Tibial artery (tissue), 4 donors: ENCODE measurements at regions not wholly inside any gene's neighbourhood (a gene's known extent, or its start where the extent isn't known, plus 50 kb on each side); places are given as distances from the start of the nearest gene placed in this dataset.

Source experiments
- DNase-seq, 2 donors: peaks; one replicate each; pipeline ENCODE4 v3.0.0-alpha.2; 2019
- H3K27ac ChIP-seq, 2 donors: fragments of 200-600 bp; sonication (generic) in 1 of 2; 1 replicate in 1 of 2; 2 replicates in 1 of 2; pipeline ENCODE4 v1.5.1; 2018 to 2019; ENCODE audit warnings: mild to moderate bottlenecking in 1 of 2
- H3K27me3 ChIP-seq, 2 donors: fragments of 200-600 bp; sonication (generic) in 1 of 2; one replicate each; pipeline versions ENCODE4 v1.5.1 to v1.6.0; 2016 to 2019
- H3K36me3 ChIP-seq, 3 donors: fragments of 200-600 bp; sonication (generic) in 2 of 3; one replicate each; pipeline ENCODE4 v1.5.1; 2016 to 2019; ENCODE audit warnings: mild to moderate bottlenecking in 2 of 3
- H3K4me1 ChIP-seq, 4 donors: fragments of 200-600 bp; sonication (generic) in 2 of 4; 1 replicate in 3 of 4; 2 replicates in 1 of 4; pipeline ENCODE4 v1.5.1; 2016 to 2019
- H3K4me3 ChIP-seq, 2 donors: fragments of 200-600 bp; sonication (generic) in 1 of 2; 1 replicate in 1 of 2; 2 replicates in 1 of 2; pipeline ENCODE4 v1.5.1; 2018 to 2019; ENCODE audit warnings: mild to moderate bottlenecking in 2 of 2
- H3K9me3 ChIP-seq, 3 donors: fragments of 200-600 bp; sonication (generic) in 1 of 3; one replicate each; pipeline ENCODE4 v1.5.1; 2016 to 2019
- intact Hi-C: fragments of 100-400 bp; cut with DNase I; formaldehyde crosslinking; loops from one replicate; pipeline ENCODE4 v1.15.0; 2023; ENCODE audit warnings: low total_unique reads
- TF ChIP-seq, protein P1 (sequence below), 2 experiments: fragments of 200-600 bp in 1 of 2; fragments of 450-650 bp in 1 of 2; IDR thresholded peaks; one replicate each; pipeline ENCODE4 v1.5.1; 2017 to 2019; ENCODE audit warnings: antibody characterized with exemption in 2 of 2, mild to moderate bottlenecking in 1 of 2, moderate library complexity in 1 of 2

DNA sequence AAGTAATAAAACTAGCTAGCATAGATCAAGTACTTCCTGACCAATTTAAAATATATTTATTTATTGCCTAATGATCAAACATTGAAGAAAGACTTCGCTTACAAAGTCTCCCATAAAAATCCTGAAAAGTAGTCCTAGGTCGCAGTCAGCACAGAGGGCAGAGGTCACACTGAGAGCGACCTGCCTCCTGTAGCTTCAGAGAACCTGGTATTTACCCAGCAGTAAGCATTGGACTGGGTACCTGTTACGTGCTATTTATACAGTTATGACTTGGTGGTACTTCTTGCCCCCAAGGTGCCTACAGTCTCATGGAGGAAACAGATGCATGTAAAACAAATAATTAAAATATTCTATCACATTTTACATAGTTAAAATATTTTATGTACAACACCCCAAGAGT is 274.1 kb upstream of the G2E3 start:
- intact Hi-C loops = no loop called here
- Histone ChIP-seq H3K27me3 (no peaks in the 10 kb centered on the region), H3K9me3 (no peaks in the 10 kb centered on the region), H3K4me3 (no peak overlapping the region), H3K36me3 (no peaks in the 10 kb centered on the region), H3K27ac (no peak overlapping the region), H3K4me1 (no peaks in the 10 kb centered on the region)
- TF ChIP-seq, protein P1, sequence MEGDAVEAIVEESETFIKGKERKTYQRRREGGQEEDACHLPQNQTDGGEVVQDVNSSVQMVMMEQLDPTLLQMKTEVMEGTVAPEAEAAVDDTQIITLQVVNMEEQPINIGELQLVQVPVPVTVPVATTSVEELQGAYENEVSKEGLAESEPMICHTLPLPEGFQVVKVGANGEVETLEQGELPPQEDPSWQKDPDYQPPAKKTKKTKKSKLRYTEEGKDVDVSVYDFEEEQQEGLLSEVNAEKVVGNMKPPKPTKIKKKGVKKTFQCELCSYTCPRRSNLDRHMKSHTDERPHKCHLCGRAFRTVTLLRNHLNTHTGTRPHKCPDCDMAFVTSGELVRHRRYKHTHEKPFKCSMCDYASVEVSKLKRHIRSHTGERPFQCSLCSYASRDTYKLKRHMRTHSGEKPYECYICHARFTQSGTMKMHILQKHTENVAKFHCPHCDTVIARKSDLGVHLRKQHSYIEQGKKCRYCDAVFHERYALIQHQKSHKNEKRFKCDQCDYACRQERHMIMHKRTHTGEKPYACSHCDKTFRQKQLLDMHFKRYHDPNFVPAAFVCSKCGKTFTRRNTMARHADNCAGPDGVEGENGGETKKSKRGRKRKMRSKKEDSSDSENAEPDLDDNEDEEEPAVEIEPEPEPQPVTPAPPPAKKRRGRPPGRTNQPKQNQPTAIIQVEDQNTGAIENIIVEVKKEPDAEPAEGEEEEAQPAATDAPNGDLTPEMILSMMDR (IDR thresholded peaks at IDR 0.05) = no peak
- no peak for DNase-seq

DNA sequence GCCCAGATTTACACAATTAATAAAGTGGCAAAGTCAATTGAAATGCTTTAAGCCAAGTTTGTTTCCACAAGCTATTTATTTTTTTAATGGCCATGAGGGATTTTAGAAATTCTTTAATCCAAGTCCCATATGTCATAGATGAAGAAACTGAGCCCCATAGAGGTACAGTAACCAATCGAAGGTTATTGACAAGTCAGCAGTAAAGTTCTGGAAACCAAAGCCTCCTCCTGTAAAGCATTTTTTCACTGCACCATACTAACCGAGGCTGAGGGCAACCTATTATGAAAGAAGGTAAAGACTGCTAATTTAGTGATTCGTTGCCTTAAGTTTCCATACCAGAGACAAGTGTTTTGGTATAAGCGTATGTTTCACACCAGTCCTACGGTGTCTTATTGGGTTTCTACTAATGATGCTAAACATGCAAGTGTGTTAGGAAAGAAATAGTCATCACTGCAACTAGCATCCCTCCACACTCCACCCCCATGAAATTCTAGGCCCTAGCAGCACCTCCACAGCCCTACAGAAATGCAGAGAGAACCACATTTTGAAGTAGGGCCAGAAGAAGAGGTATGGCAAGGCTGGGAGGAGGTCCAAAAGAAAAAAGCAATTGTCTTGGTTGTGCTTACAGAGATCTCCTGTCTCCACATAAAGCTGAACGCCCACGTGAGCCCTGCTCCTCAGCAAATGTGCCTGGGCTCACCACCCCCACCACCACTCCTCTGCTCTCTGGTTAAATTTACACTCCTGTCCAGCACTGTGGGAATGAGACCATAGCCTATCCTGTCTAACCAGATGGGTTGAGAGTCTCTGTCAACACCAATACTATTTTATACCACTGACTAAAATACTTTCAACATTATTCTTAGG is 271.1 kb upstream of the G2E3 start:
- intact Hi-C loops = no loop called here
- Histone ChIP-seq H3K4me1 (peaks cover 0 to 14% (median 1%) of the 10 kb centered on the region in 4 donors), H3K4me3 (no peak overlapping the region), H3K9me3 (no peaks in the 10 kb centered on the region), H3K27ac (no peak overlapping the region), H3K27me3 (no peaks in the 10 kb centered on the region), H3K36me3 (no peaks in the 10 kb centered on the region)
- no peak for DNase-seq
- TF ChIP-seq, protein P1 (IDR thresholded peaks at IDR 0.05) = no peak

DNA sequence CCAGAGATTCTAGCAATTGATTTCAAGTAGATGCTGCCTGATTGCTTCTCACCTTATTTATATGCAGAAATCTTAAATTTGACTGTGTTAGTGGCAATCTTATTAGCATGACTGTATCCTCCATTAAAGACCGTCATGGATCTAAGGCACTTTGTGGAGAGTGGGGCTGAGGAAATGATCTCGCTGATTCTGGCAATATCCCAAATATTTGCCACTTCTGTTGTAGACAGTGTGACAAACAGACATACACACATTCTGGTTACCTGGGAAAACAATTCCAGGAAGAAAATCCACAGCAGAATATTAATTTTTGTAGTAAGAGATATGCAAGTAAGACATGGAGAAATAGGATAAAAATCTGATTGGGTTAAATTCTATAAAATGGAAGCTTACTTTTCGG is 269.0 kb upstream of the G2E3 start:
- TF ChIP-seq, protein P1 (IDR thresholded peaks at IDR 0.05) = no peak
- H3K4me1 ChIP-seq = peaks cover 0 to 14% (median 1%) of the 10 kb centered on the region in 4 donors
- intact Hi-C loops = no loop called here
- no peak overlapping the region for H3K4me3 ChIP-seq
- H3K27me3 ChIP-seq = no peaks in the 10 kb centered on the region
- no peaks in the 10 kb centered on the region for H3K9me3 ChIP-seq
- no peaks in the 10 kb centered on the region for H3K36me3 ChIP-seq
- DNase-seq = no peak
- H3K27ac ChIP-seq = no peak overlapping the region

DNA sequence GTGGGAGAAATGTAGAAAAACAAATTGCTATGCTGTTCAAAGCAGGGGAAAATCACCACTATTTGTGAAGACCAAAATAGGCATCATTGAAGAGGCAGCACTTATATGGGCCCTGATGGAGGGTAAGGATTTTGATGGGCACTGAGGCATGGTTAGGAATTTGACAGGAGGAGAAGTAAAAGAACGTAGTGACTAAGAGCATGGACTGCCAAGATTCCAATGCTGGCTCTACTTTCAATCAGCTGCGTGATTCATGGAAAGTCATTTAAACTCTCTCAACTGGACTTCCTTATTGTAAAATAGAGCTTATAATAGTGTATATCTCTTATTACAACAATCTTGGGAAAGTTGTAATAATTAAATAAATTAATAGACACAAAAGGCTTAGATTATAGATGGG is 267.7 kb upstream of the G2E3 start:
- Histone ChIP-seq H3K4me1 (peaks cover 0 to 14% (median 1%) of the 10 kb centered on the region in 4 donors), H3K27me3 (no peaks in the 10 kb centered on the region), H3K27ac (no peak overlapping the region), H3K4me3 (no peak overlapping the region), H3K9me3 (no peaks in the 10 kb centered on the region), H3K36me3 (no peaks in the 10 kb centered on the region)
- DNase-seq = no peak
- intact Hi-C loops = no loop called here
- TF ChIP-seq, protein P1 (IDR thresholded peaks at IDR 0.05) = no peak

DNA sequence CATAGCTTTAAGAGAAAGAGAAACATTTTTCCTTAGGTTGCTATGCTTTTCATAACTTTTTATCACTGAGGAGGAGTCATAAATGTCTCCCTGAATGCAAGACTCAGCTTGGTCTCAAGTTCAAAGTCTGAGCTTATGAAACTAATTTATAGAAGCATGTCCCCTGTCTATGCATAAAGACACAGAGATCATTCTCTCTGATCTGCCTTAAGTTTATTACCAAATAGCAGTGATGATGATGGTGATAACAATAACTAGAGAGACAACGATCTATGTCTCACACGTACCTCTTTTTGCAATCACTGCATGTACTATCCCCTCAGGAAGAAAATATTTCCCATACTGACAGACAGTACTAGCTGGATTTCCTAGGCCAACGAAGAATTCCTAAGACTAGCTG is 266.4 kb upstream of the G2E3 start:
- no peak for DNase-seq
- intact Hi-C loops = no loop called here
- no peak overlapping the region for H3K27ac ChIP-seq
- no peaks in the 10 kb centered on the region for H3K9me3 ChIP-seq
- peaks cover 0 to 14% (median 1%) of the 10 kb centered on the region in 4 donors for H3K4me1 ChIP-seq
- no peaks in the 10 kb centered on the region for H3K36me3 ChIP-seq
- no peak overlapping the region for H3K4me3 ChIP-seq
- H3K27me3 ChIP-seq = no peaks in the 10 kb centered on the region
- TF ChIP-seq, protein P1 (IDR thresholded peaks at IDR 0.05) = no peak
